GM19238 (cell line): ENCODE measurements at regions not wholly inside any gene's neighbourhood (a gene's known extent, or its start where the extent isn't known, plus 50 kb on each side); places are given as distances from the start of the nearest gene placed in this dataset.
"Not testable (repeated sequence)": the region's sequence is repeated elsewhere in the genome, so short reads cannot be mapped to it uniquely, and the experiment has no call there.

ENCODE experiments used
- DNase-seq: peaks from one replicate; pipeline ENCODE4 v3.0.0; 2011; ENCODE audit warnings: low spot score; ENCODE audit not compliant: insufficient read length

DNA sequence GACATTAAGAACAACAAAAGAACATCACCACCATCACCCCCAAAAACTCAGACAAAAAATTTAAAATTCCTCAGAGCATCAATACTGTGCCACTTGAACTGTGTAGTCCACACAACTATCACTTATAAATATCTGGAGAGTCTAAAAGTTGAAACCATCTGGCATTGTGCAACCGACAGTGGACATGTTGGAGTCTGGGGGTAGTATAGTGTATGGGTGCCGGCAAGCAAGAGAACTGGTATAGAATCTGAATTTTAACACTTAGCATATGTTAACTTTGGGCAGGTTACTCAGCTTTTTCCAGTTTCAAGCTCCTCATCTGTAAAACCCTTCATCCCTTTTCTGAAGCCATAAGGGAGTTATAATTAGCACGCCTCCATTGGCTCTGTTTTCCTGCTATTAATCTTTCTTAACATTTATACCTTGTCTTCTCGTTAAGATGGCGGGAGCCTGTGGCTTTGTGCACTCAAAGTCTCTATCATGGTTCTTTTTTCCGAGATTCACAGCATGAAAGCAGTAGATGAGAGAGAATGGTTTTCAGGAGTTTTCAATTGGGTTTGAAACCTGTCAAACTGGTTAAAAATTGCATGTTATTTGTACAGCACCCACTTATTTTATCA is 255.7 kb upstream of the TBL1XR1 start:
- DNase-seq = no peak

DNA sequence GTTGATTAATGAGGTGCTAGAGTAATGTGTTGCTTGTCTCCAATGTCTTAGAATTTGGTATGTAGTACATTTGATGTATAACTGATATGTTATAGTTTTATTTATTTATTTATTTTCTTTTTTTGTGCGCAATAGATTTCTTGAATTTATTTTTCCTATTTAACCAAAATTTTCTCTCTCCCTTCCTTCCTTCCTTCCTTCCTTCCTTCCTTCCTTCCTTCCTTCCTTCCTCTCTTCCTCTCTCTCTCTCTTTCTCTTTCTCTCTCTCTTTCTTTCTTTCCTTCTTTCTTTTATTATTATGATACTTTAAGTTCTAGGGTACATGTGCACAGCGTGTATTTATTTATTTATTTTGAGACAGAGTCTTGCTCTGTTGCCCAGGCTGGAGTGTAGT is 256.2 kb upstream of the TBL1XR1 start:
- DNase-seq = no peak

DNA sequence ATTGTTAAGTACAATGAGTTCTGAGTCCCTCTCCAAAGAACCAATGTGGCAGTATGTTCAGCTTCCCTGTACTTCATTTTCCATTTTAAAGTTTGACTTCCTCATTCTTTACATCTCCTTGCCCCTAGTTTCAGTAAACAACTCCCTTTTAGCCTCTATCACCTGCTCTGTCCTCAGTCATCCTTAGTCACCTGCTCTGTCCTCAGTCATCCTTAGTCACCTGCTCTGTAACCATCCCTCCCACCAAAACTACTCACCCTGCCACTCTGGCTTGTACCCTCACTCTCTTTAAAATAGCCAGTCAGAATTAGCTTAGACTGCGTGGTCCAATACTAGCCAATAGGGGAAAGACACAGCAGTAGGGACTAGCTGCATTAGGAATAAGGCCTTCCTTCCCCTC is 259.9 kb upstream of the TBL1XR1 start:
- not testable (repeated sequence) for DNase-seq

DNA sequence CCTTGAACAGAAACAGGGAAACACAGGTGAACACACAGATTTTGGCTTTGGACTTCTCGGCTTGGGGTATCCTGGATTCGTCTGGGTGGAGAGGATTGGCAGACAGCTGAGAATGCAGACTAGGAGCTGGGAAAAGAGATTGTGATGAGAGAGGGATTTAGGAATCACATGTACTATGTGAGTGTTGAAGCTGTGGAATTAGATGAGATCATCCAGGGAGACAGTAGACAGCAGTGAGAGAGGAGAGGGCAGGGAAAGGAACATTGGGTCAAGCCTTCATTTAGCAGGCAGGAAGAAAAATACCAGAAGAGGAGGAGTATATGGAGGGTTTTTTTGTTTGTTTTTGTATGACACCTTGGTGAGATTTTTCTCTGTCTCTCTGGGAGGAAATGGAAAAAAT is 262.1 kb upstream of the TBL1XR1 start:
- no peak for DNase-seq

GRCh38 chr3:177460047-177460446 is 262.8 kb upstream of the TBL1XR1 start:
- DNase-seq = no peak

DNA sequence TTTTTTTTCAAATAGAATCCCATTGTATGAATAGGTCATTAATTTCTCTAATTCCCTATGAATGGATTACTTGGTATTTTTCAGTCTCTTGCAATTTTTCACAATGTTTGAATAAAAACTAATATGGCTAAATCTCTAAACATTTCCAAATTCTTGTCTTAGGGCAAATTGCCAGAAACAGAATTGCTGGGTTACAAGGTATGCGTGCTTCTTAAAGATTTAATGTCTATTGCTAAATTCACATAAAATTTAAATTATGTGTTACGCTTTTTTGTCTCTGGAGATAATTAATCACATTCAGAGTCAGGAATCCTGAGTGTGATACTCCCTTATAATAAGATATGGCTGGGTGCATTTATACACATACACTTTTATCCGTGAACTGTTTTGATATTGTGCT is 264.5 kb upstream of the TBL1XR1 start:
- DNase-seq = no peak

DNA sequence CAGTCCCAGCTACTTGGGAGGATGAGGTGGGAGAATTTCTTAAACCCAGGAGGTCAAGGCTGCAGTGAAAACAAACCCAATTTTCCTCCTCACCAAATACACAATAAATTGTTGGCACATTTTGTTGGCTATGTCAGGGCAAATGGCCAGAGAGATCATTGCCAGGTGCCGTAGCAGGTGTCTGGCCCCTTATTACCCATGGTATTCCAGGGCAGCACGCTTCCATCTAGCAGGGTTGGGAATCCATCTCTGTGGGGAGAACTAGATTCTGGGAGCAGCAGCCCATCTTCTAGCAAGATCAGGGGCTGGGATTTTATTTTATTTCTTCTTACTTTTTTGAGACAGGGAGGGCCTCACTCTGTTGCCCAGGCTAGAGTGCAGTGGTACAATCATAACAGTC is 266.1 kb upstream of the TBL1XR1 start:
- DNase-seq = not testable (repeated sequence)

GRCh38 chr3:177463863-177464262 is 266.6 kb upstream of the TBL1XR1 start:
- DNase-seq = no peak

DNA sequence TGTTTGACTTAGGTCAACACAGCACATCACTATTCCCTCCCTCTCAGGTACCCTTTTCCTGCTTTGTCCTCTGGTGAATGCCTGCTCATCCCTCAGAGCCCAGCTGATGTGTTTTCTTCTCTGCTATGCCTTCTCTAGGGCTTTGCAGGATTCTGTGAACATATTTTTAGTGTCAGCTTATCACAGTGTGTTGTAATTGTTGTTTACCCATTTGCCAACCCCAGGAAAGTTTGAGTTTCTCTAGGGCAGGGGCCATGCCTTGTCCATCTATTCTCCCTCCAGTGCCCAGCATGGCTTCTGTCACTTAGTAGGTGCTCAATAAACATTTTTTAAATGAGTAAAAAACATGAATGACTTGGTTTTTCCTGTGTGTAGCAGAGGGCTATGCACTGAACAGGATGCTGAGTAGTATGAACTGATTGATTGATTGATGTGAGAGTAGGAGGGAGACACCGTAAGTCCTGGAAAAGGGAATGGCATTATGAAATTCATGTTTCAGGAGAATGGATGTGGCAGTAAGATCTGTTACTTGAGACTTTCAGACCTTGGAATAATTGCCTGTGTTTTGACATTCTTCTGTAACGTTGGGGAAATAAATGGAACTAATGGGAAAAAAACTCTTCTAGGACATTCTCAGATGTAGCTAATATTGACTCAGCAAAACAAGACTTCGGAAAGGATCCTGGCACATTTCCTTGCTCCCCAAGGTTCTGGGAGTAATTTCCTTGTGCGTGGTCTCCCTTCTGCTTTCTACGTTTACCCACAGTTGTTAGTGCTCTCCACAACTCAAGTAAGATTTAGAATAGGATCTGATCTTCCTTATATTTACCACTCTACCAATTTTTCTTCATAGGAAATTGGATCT is 267.3 kb upstream of the TBL1XR1 start:
- DNase-seq = no peak

DNA sequence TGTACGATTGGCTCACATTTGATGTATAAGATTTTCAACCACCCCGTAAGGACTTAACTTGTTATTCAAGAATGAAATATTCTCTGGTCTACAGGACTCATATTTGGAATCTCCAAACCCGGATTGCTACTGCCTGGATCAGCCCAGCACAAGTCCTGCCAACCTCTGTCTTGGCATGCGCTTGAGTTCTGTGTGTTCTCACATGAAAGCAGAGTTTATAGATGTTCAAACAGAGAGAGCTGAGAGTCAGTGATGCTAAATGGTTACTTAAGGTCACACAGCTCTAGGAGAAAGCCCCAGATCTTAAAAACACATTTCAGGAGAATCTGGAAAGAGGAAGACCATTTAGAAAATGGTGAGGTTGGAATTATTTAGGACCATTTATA is 268.0 kb upstream of the TBL1XR1 start:
- DNase-seq = no peak

DNA sequence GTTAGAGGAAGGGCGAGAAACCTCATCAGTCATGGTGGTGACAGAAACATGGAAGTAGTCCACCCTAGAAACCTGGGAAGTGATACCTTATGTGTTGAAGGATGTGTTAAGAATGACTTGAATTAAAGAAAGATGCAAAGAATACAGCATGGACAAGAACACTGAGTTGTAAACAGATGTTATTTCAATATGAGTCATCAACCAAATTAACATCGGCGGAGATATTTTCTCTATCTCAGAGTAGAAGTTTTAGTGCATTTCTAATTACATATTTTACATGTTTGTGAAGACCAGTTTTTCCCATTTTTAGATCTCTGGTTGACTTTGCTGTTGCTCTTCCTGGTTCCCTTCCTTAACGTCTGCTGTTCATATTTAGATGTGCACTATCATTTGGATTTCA is 268.8 kb upstream of the TBL1XR1 start:
- no peak for DNase-seq

- DNase-seq = not testable (repeated sequence)
Observed at GRCh38 chr3:177466622-177467021, 269.3 kb upstream of the TBL1XR1 start.

GRCh38 chr3:177467247-177467985 is 270.1 kb upstream of the TBL1XR1 start:
- DNase-seq = no peak

DNA sequence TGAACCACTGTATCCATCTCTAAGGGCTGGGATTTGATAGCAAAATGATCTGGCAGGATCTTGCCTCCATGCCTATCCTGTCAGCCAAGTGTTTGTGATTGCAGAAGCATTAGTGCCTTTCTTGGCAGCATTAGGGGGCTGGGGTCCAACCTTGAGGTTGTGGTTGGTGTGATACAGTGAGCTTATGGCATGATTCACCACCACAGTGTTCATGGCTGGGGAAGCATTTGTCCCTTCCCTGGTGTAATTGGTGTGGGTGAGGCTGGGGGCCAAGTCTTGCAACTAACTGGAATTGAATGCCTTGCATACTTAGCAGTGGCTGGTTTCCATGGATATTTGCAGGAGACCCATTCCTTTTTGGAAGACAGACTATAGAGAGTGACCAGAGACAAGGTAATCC is 271.0 kb upstream of the TBL1XR1 start:
- DNase-seq = no peak

- DNase-seq = no peak
Observed at GRCh38 chr3:177468816-177469215, 271.5 kb upstream of the TBL1XR1 start.

- no peak for DNase-seq
Observed at GRCh38 chr3:177469216-177469615, 271.9 kb upstream of the TBL1XR1 start.

- DNase-seq = no peak
Observed at GRCh38 chr3:177470197-177470941, 273.1 kb upstream of the TBL1XR1 start.

DNA sequence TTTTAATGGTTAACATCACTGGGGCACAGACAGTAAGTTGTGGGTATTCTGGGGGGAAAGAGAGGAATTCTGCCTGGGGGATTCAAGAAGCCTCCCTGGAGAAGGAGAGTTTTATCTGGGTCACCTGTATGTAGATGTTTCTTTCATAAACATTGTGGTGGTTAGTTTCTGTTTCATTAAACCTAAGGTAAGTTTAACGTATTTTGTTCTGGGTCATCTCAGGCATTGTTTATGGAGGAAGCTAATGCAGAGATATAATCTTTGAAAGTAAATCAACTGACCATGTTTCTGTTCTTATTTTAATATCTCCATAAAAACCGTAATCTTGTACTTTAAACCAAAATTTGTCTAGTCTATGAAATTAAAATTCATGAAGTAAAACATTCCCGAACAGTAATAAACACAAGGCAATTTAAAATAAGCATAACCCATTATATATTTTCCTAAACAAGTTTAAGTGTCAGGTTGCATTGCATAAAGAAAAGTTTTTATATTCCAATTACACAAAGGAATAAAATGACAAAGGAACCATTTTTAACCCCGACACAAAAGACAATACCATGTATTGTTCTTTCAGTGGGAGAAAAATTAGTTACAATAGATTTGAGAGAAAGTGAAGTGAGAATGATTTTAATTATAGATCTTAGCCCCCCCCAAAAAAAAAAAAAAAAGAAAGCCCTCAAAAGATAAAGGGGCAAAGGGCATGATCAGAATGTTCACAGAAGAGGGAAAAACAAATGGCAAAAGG is 274.6 kb upstream of the TBL1XR1 start:
- DNase-seq = no peak

GRCh38 chr3:177473184-177473583 is 275.9 kb upstream of the TBL1XR1 start:
- no peak for DNase-seq

DNA sequence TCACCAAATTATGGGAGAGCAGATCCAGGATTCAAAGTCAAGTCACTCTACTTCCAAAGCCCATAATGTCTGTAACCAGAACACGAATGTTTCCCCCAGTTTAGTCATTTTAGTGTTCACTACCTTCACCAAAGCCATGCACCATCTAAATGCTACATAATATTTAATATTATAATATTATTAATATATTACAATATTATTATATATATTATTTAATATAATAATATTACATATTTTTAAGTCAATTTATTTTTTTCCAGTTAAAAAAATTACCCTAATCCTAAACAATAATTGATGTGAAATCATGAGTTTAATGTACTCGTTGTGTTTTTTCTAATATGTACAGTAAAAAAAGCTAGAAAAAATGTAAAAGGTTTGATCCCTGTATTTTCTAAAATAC is 276.6 kb upstream of the TBL1XR1 start:
- no peak for DNase-seq
